HG03060 (cell line): ENCODE measurements at regions not wholly inside any gene's neighbourhood (a gene's known extent, or its start where the extent isn't known, plus 50 kb on each side); places are given as distances from the start of the nearest gene placed in this dataset.

ENCODE experiments used
- ATAC-seq: cut with Tn5 transposase; IDR thresholded peaks from one replicate; pipeline ENCODE4 v1.9.1; 2021; ENCODE audit warnings: low read depth, moderate number of reproducible peaks; ENCODE audit not compliant: unreplicated experiment

- ATAC-seq, result no peak
These were observed 512.2 kb upstream of the GRIA1 start for GRCh38 chr5:152978141-152978835.

GRCh38 chr5:152987131-152987530 is 503.3 kb upstream of the GRIA1 start:
- no peak for ATAC-seq

- no peak for ATAC-seq
These were observed 500.3 kb upstream of the GRIA1 start for GRCh38 chr5:152990217-152990616.

GRCh38 chr5:152990649-152991048 is 499.8 kb upstream of the GRIA1 start:
- ATAC-seq, result no peak

- ATAC-seq, result no peak
These were observed 496.3 kb upstream of the GRIA1 start for GRCh38 chr5:152994033-152994680.

- ATAC-seq, result no peak
These were observed 495.2 kb upstream of the GRIA1 start for GRCh38 chr5:152995214-152995725.

- ATAC-seq, result no peak
These were observed 484.8 kb upstream of the GRIA1 start for GRCh38 chr5:153005711-153006110.

- ATAC-seq, result no peak
These were observed 483.8 kb upstream of the GRIA1 start for GRCh38 chr5:153006681-153007080.

- ATAC-seq, result no peak
These were observed 476.3 kb upstream of the GRIA1 start for GRCh38 chr5:153014194-153014593.

- ATAC-seq, result no peak
These were observed 472.3 kb upstream of the GRIA1 start for GRCh38 chr5:153018121-153018520.

GRCh38 chr5:153030755-153031725 is 459.4 kb upstream of the GRIA1 start:
- no peak for ATAC-seq

- no peak for ATAC-seq
These were observed 451.0 kb upstream of the GRIA1 start for GRCh38 chr5:153039501-153039900.

- no peak for ATAC-seq
These were observed 446.6 kb upstream of the GRIA1 start for GRCh38 chr5:153043886-153044285.

GRCh38 chr5:153050496-153051179 is 439.8 kb upstream of the GRIA1 start:
- ATAC-seq, result no peak

- ATAC-seq, result no peak
These were observed 424.2 kb upstream of the GRIA1 start for GRCh38 chr5:153066281-153066680.

- ATAC-seq, result no peak
These were observed 422.6 kb upstream of the GRIA1 start for GRCh38 chr5:153067869-153068268.

- no peak for ATAC-seq
These were observed 411.1 kb upstream of the GRIA1 start for GRCh38 chr5:153079396-153079795.

- no peak for ATAC-seq
These were observed 409.5 kb upstream of the GRIA1 start for GRCh38 chr5:153080940-153081339.

GRCh38 chr5:153081385-153081784 is 409.1 kb upstream of the GRIA1 start:
- no peak for ATAC-seq

GRCh38 chr5:153084511-153084910 is 406.0 kb upstream of the GRIA1 start:
- ATAC-seq, result no peak
